Stomach (tissue), 4 donors: ENCODE measurements at regions not wholly inside any gene's neighbourhood (a gene's known extent, or its start where the extent isn't known, plus 50 kb on each side); places are given as distances from the start of the nearest gene placed in this dataset.

Source experiments
- EP300 ChIP-seq: sonication (generic); formaldehyde crosslinking; IDR thresholded peaks from one replicate; pipeline ENCODE4 v1.6.1; 2017; ENCODE audit warnings: antibody characterized with exemption
- POLR2A ChIP-seq, 4 donors: fragments of 450-650 bp; IDR thresholded peaks; one replicate each; pipeline ENCODE4 v1.6.1; 2016; ENCODE audit warnings: antibody characterized with exemption in 4 of 4, control low read depth in 2 of 4, mild to moderate bottlenecking in 1 of 4, moderate library complexity in 1 of 4
- POLR2AphosphoS5 ChIP-seq, 3 donors: sonication (generic); formaldehyde crosslinking; IDR thresholded peaks; one replicate each; pipeline ENCODE4 v1.6.1; 2016; ENCODE audit warnings: antibody characterized with exemption in 3 of 3
- TF ChIP-seq, protein P1 (sequence below), 7 experiments: fragments of 450-650 bp in 4 of 7; fragments of 200-600 bp in 3 of 7; sonication (generic) in 3 of 7; IDR thresholded peaks; one replicate each; pipeline ENCODE4 v1.5.1; 2016 to 2019; ENCODE audit warnings: antibody characterized with exemption in 7 of 7, control low read depth in 2 of 7, mild to moderate bottlenecking in 1 of 7

GRCh38 chr15:92707880-92708551, 52.4 kb upstream of the FAM174B start:
- no peak for TF ChIP-seq POLR2A (IDR thresholded peaks at IDR 0.05)
- TF ChIP-seq, protein P1, sequence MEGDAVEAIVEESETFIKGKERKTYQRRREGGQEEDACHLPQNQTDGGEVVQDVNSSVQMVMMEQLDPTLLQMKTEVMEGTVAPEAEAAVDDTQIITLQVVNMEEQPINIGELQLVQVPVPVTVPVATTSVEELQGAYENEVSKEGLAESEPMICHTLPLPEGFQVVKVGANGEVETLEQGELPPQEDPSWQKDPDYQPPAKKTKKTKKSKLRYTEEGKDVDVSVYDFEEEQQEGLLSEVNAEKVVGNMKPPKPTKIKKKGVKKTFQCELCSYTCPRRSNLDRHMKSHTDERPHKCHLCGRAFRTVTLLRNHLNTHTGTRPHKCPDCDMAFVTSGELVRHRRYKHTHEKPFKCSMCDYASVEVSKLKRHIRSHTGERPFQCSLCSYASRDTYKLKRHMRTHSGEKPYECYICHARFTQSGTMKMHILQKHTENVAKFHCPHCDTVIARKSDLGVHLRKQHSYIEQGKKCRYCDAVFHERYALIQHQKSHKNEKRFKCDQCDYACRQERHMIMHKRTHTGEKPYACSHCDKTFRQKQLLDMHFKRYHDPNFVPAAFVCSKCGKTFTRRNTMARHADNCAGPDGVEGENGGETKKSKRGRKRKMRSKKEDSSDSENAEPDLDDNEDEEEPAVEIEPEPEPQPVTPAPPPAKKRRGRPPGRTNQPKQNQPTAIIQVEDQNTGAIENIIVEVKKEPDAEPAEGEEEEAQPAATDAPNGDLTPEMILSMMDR (IDR thresholded peaks at IDR 0.05) = no peak
- no peak for TF ChIP-seq POLR2AphosphoS5 (IDR thresholded peaks at IDR 0.05)
- TF ChIP-seq EP300 = no peak
